Tibial nerve (tissue), 4 donors: ENCODE measurements at regions not wholly inside any gene's neighbourhood (a gene's known extent, or its start where the extent isn't known, plus 50 kb on each side); places are given as distances from the start of the nearest gene placed in this dataset.
A peak's percentile ranks its signal among the peaks of the same experiment; 100 is the strongest.

Experiments
- DNase-seq, 2 donors: peaks; one replicate each; pipeline ENCODE4 v3.0.0-alpha.2; 2019; ENCODE audit warnings: low spot score in 2 of 2
- H3K27ac ChIP-seq, 4 donors: fragments of 200-600 bp; sonication (generic) in 3 of 4; one replicate each; pipeline ENCODE4 v1.5.1; 2017 to 2019; ENCODE audit warnings: mild to moderate bottlenecking in 1 of 4
- H3K27me3 ChIP-seq, 2 donors: fragments of 200-600 bp; sonication (generic) in 1 of 2; one replicate each; pipeline versions ENCODE4 v1.5.1 to v1.6.0; 2017 to 2019
- H3K36me3 ChIP-seq, 3 donors: fragments of 200-600 bp; sonication (generic); one replicate each; pipeline ENCODE4 v1.5.1; 2018 to 2019
- H3K4me1 ChIP-seq, 4 donors: fragments of 200-600 bp; sonication (generic) in 3 of 4; one replicate each; pipeline ENCODE4 v1.5.1; 2017 to 2019
- H3K4me3 ChIP-seq, 4 donors: fragments of 200-600 bp; sonication (generic) in 3 of 4; one replicate each; pipeline ENCODE4 v1.5.1; 2017 to 2019; ENCODE audit warnings: mild to moderate bottlenecking in 1 of 4, moderate library complexity in 1 of 4
- H3K9me3 ChIP-seq, 4 donors: fragments of 200-600 bp; sonication (generic) in 3 of 4; one replicate each; pipeline ENCODE4 v1.5.1; 2017 to 2019
- CTCF ChIP-seq, 5 experiments: fragments of 200-600 bp in 3 of 5; fragments of 450-650 bp in 2 of 5; sonication (generic) in 3 of 5; IDR thresholded peaks; one replicate each; pipeline ENCODE4 v1.5.1; 2016 to 2019; ENCODE audit warnings: antibody characterized with exemption in 5 of 5, mild to moderate bottlenecking in 3 of 5, moderate library complexity in 2 of 5
- EP300 ChIP-seq, 2 donors: sonication (generic); formaldehyde crosslinking; IDR thresholded peaks; one replicate each; pipeline ENCODE4 v1.6.1; 2017; ENCODE audit warnings: antibody characterized with exemption in 2 of 2, mild to moderate bottlenecking in 1 of 2
- POLR2A ChIP-seq, 2 donors: fragments of 450-650 bp; IDR thresholded peaks; one replicate each; pipeline ENCODE4 v1.6.1; 2017; ENCODE audit warnings: antibody characterized with exemption in 2 of 2, mild to moderate bottlenecking in 2 of 2, moderate library complexity in 2 of 2
- WGBS, 2 donors: methylation state at CpG; one replicate each; pipeline ENCODE4 v1.1.5; 2018; 5-methylcytosine and 5-hydroxymethylcytosine counted together

- no peak overlapping the region for H3K27ac ChIP-seq
- H3K27me3 ChIP-seq = no peaks in the 10 kb centered on the region
- H3K9me3 ChIP-seq = no peaks in the 10 kb centered on the region
- H3K36me3 ChIP-seq = no peaks in the 10 kb centered on the region
- WGBS, 2 donors = 96 to 100% methylated on average over 1 of the region's 1 CpG
- TF ChIP-seq POLR2A (IDR thresholded peaks at IDR 0.05) = no peak
- TF ChIP-seq EP300 (IDR thresholded peaks at IDR 0.05) = no peak
- no peak for DNase-seq
- H3K4me1 ChIP-seq = peaks cover 0 to 3% (median 0%) of the 10 kb centered on the region in 4 donors
- H3K4me3 ChIP-seq = no peak overlapping the region
Observed at GRCh38 chr14:34233619-34234018, 228.4 kb downstream of the SPTSSA start.

GRCh38 chr14:34232790-34233189, 229.2 kb downstream of the SPTSSA start:
- H3K4me1 ChIP-seq = peaks cover 0 to 6% (median under 1%) of the 10 kb centered on the region in 4 donors
- H3K27ac ChIP-seq = no peak overlapping the region
- no peaks in the 10 kb centered on the region for H3K27me3 ChIP-seq
- no peak overlapping the region for H3K4me3 ChIP-seq
- no peaks in the 10 kb centered on the region for H3K36me3 ChIP-seq
- no peak for DNase-seq
- no peaks in the 10 kb centered on the region for H3K9me3 ChIP-seq
- 78 to 82% methylated on average over 2 of the region's 2 CpGs for WGBS, 2 donors
- TF ChIP-seq EP300 (IDR thresholded peaks at IDR 0.05) (no peak), POLR2A (IDR thresholded peaks at IDR 0.05) (no peak), CTCF (IDR thresholded peaks at IDR 0.05) (no peak)

- 52 to 57% methylated on average over 5 of the region's 5 CpGs for WGBS, 2 donors
- TF ChIP-seq POLR2A (IDR thresholded peaks at IDR 0.05) (no peak), CTCF (IDR thresholded peaks at IDR 0.05) (no peak), EP300 (IDR thresholded peaks at IDR 0.05) (peak in 1 of 2 donors; percentile 45)
- Histone ChIP-seq H3K27me3 (no peaks in the 10 kb centered on the region), H3K27ac (no peak overlapping the region), H3K9me3 (no peaks in the 10 kb centered on the region), H3K36me3 (no peaks in the 10 kb centered on the region), H3K4me1 (peaks cover 0 to 8% (median 2%) of the 10 kb centered on the region in 4 donors), H3K4me3 (no peak overlapping the region)
- DNase-seq = peak in 1 of 2 donors; percentile 9
Observed at GRCh38 chr14:34231626-34232025, 230.4 kb downstream of the SPTSSA start.

GRCh38 chr14:34229140-34229539, 232.9 kb downstream of the SPTSSA start:
- Histone ChIP-seq H3K9me3 (no peaks in the 10 kb centered on the region), H3K27ac (no peak overlapping the region), H3K36me3 (no peaks in the 10 kb centered on the region), H3K4me1 (peaks cover 0 to 8% (median 2%) of the 10 kb centered on the region in 4 donors), H3K27me3 (no peaks in the 10 kb centered on the region), H3K4me3 (no peak overlapping the region)
- no peak for DNase-seq
- TF ChIP-seq EP300 (IDR thresholded peaks at IDR 0.05) (no peak), CTCF (IDR thresholded peaks at IDR 0.05) (no peak), POLR2A (IDR thresholded peaks at IDR 0.05) (no peak)
- 89 to 96% methylated on average over 7 of the region's 7 CpGs for WGBS, 2 donors

GRCh38 chr14:34228650-34228976, 233.4 kb downstream of the SPTSSA start:
- H3K27ac ChIP-seq = no peak overlapping the region
- no peak for TF ChIP-seq CTCF (IDR thresholded peaks at IDR 0.05)
- TF ChIP-seq EP300 (IDR thresholded peaks at IDR 0.05) = no peak
- TF ChIP-seq POLR2A (IDR thresholded peaks at IDR 0.05) = no peak
- WGBS, 2 donors = 58 to 74% methylated on average over 5 of the region's 5 CpGs

More at GRCh38 chr14:34228650-34228976, 233.4 kb downstream of the SPTSSA start:
- H3K9me3 ChIP-seq = no peaks in the 10 kb centered on the region
- no peak for DNase-seq
- no peaks in the 10 kb centered on the region for H3K36me3 ChIP-seq
- no peak overlapping the region for H3K4me3 ChIP-seq
- H3K4me1 ChIP-seq = peaks cover 0 to 8% (median 2%) of the 10 kb centered on the region in 4 donors
- no peaks in the 10 kb centered on the region for H3K27me3 ChIP-seq
